Adrenal gland (tissue), 9 donors: ENCODE measurements at regions not wholly inside any gene's neighbourhood (a gene's known extent, or its start where the extent isn't known, plus 50 kb on each side); places are given as distances from the start of the nearest gene placed in this dataset.

ENCODE experiments used
- DNase-seq, 7 donors: peaks; one replicate each; pipeline ENCODE4 v3.0.0-alpha.2; 2019 to 2020
- H3K27ac ChIP-seq, 5 donors: fragments of 200-600 bp; sonication (generic) in 4 of 5; 1 replicate in 3 of 5; 2 replicates in 2 of 5; pipeline versions ENCODE4 v1.5.1 to v1.8.0; 2016 to 2020; ENCODE audit warnings: mild to moderate bottlenecking in 1 of 5
- H3K27me3 ChIP-seq: fragments of 200-600 bp; 2 replicates; pipeline ENCODE4 v1.8.0; 2021
- H3K36me3 ChIP-seq, 2 donors: fragments of 200-600 bp; replicated peaks in 1 of 2; 1 replicate in 1 of 2; 2 replicates in 1 of 2; pipeline versions ENCODE4 v1.5.1 to v1.8.0; 2018 to 2022
- H3K4me1 ChIP-seq, 2 donors: fragments of 200-600 bp; replicated peaks in 1 of 2; 1 replicate in 1 of 2; 2 replicates in 1 of 2; pipeline versions ENCODE4 v1.5.1 to v1.8.0; 2018 to 2021
- H3K4me3 ChIP-seq, 4 donors: fragments of 200-600 bp; sonication (generic) in 3 of 4; one replicate each; pipeline ENCODE4 v1.5.1; 2016 to 2018
- H3K9me3 ChIP-seq, 3 donors: fragments of 200-600 bp; sonication (generic) in 1 of 3; replicated peaks in 1 of 3; 1 replicate in 2 of 3; 2 replicates in 1 of 3; pipeline versions ENCODE4 v1.5.1 to v1.8.0; 2016 to 2021
- POLR2A ChIP-seq, 2 donors: fragments of 450-650 bp; IDR thresholded peaks; one replicate each; pipeline ENCODE4 v1.6.1; 2017; ENCODE audit warnings: antibody characterized with exemption in 2 of 2, mild to moderate bottlenecking in 2 of 2, moderate library complexity in 1 of 2
- WGBS, 4 donors: extraction: QIAGEN DNeasy Blood & Tissue Kit in 2 of 4; methylation state at CpG; one replicate each; pipeline versions ENCODE4 v1.1.5 to v1.1.7; 2013 to 2017; 5-methylcytosine and 5-hydroxymethylcytosine counted together
- intact Hi-C, 2 donors: fragments of 100-400 bp; cut with DNase I; formaldehyde crosslinking; loops; one replicate each; pipeline versions ENCODE4 v1.14.1 to v1.15.0; 2022 to 2023
- TF ChIP-seq, protein P1 (sequence below), 6 experiments: fragments of 450-650 bp in 4 of 6; fragments of 200-600 bp in 2 of 6; sonication (generic) in 1 of 6; IDR thresholded peaks; 1 replicate in 5 of 6; 2 replicates in 1 of 6; pipeline versions ENCODE4 v1.5.1 to v1.8.0; 2016 to 2021; ENCODE audit warnings: antibody characterized with exemption in 6 of 6, mild to moderate bottlenecking in 2 of 6, moderate library complexity in 1 of 6
- donor health status: healthy with polysubstance abuse.
- donor health status: Bipolar disorder and iron deficiency.
- donor health status: DM: yes; HTN: yes; CAD: no.
- donor health status: DM: no; HTN: no; CAD: no.
- donor health status: DM: no; HTN: no; CAD: no.

DNA sequence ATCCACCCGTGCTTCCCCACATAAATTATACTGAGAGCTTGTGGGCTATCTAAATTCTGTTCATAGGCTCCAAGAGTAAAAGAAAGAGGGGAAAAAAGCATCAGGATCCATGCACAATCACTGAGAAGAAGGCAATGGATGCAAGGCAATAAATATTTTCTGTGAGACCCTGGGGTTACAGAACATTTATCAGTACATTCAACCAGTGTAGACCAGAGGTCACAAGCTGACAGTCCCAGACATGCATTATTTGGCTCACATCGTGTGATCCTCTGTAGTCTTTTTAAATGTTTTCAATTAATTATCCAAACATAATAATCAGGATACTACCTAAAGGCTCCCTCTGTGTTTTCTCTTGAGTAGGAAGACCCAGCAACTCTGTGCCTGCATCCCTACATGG lies 267.9 kb upstream of the CAND1 start:
- Histone ChIP-seq H3K4me1 (no peaks in the 10 kb centered on the region), H3K9me3 (no peaks in the 10 kb centered on the region), H3K27me3 (no peaks in the 10 kb centered on the region), H3K36me3 (no peaks in the 10 kb centered on the region), H3K4me3 (no peak overlapping the region), H3K27ac (no peak overlapping the region)
- intact Hi-C loops, result no loop called here
- 41 to 62% (median 48%) methylated on average over 2 of the region's 2 CpGs for WGBS, 4 donors
- DNase-seq, result no peak
- TF ChIP-seq, protein P1, sequence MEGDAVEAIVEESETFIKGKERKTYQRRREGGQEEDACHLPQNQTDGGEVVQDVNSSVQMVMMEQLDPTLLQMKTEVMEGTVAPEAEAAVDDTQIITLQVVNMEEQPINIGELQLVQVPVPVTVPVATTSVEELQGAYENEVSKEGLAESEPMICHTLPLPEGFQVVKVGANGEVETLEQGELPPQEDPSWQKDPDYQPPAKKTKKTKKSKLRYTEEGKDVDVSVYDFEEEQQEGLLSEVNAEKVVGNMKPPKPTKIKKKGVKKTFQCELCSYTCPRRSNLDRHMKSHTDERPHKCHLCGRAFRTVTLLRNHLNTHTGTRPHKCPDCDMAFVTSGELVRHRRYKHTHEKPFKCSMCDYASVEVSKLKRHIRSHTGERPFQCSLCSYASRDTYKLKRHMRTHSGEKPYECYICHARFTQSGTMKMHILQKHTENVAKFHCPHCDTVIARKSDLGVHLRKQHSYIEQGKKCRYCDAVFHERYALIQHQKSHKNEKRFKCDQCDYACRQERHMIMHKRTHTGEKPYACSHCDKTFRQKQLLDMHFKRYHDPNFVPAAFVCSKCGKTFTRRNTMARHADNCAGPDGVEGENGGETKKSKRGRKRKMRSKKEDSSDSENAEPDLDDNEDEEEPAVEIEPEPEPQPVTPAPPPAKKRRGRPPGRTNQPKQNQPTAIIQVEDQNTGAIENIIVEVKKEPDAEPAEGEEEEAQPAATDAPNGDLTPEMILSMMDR (IDR thresholded peaks at IDR 0.05), result no peak
- no peak for TF ChIP-seq POLR2A (IDR thresholded peaks at IDR 0.05)

DNA sequence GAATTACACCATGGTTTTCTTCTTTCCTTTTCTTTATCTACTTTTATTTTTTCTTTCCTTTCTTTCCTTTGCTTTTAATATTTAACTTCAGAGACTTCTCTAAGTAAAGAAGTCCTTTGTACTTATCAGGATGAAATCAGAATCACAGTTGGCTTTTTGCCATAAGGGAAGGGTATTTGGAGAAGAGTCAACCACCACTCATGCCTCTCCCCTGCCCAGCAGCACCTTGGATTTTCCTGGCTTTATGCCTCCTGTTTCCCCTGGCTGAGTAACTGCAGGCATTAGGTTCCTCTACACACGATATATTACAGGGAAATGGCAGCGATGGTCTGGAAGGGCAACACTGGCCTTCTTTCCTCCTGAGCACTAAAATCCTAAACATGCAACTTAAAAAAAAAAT lies 266.4 kb upstream of the CAND1 start:
- intact Hi-C loops, result no loop called here
- no peak for DNase-seq
- no peak for TF ChIP-seq POLR2A (IDR thresholded peaks at IDR 0.05)
- TF ChIP-seq, protein P1 (IDR thresholded peaks at IDR 0.05), result no peak
- Histone ChIP-seq H3K4me3 (no peak overlapping the region), H3K27ac (no peak overlapping the region), H3K27me3 (no peaks in the 10 kb centered on the region), H3K4me1 (no peaks in the 10 kb centered on the region), H3K9me3 (no peaks in the 10 kb centered on the region), H3K36me3 (no peaks in the 10 kb centered on the region)
- 71 to 75% (median 73%) methylated on average over 2 of the region's 2 CpGs for WGBS, 4 donors

DNA sequence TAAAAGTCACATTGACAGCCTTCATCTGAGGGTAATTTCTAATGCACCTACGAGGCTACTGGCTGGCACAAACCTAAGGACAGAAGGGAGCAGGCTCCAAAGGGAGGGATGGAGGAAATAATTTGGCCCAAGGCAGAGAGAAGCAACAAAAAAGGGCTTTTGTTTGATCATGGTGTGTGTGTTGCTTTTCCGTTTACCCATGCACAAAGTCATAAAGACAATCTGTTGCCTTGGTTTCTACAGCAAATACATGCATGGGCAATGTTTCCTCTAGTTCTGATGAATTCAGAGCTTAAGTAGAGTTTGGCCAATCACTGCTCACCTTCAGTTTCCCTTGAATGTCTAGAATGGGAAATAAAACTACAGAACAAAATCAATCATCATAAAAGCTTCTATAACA lies 262.5 kb upstream of the CAND1 start:
- TF ChIP-seq, protein P1 (IDR thresholded peaks at IDR 0.05), result no peak
- TF ChIP-seq POLR2A (IDR thresholded peaks at IDR 0.05), result no peak
- no peaks in the 10 kb centered on the region for H3K27me3 ChIP-seq
- no peak overlapping the region for H3K4me3 ChIP-seq
- intact Hi-C loops, result no loop called here
- H3K27ac ChIP-seq, result no peak overlapping the region
- H3K9me3 ChIP-seq, result no peaks in the 10 kb centered on the region
- no peaks in the 10 kb centered on the region for H3K4me1 ChIP-seq
- no peak for DNase-seq
- 53 to 74% (median 62%) methylated on average over 2 of the region's 2 CpGs for WGBS, 4 donors
- no peaks in the 10 kb centered on the region for H3K36me3 ChIP-seq

DNA sequence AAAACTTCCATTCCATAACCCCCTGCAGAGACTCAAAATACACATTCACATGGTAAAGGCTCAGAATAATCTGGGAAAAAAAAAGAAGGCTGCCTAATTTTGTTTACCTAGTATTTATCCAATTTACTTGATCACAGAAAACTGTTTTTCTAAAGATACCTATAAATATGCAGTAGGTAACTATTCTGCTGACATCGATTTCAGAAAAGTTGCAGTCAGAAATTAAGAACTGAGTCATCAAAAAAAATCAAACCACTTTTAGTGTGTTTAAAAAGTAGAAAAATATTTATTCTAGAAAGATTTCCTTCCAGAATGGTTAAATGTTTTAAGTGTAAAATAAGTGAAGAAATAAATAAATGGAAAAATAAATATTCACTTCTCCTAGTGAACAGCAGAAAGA lies 254.5 kb upstream of the CAND1 start:
- Histone ChIP-seq H3K36me3 (no peaks in the 10 kb centered on the region), H3K27me3 (no peaks in the 10 kb centered on the region), H3K4me1 (no peaks in the 10 kb centered on the region), H3K9me3 (no peaks in the 10 kb centered on the region), H3K27ac (no peak overlapping the region), H3K4me3 (no peak overlapping the region)
- DNase-seq, result no peak
- 85 to 98% (median 95%) methylated on average over 1 of the region's 1 CpG for WGBS, 4 donors
- intact Hi-C loops, result loop anchor here in 1 of 2 donors (5.0 kb wide), 1 partner anchor 208 kb away; no protein-coding TSS in a partner anchor
- TF ChIP-seq POLR2A (IDR thresholded peaks at IDR 0.05), result no peak
- TF ChIP-seq, protein P1 (IDR thresholded peaks at IDR 0.05), result no peak
